KMS-11 (cell line): ENCODE measurements at regions not wholly inside any gene's neighbourhood (a gene's known extent, or its start where the extent isn't known, plus 50 kb on each side); places are given as distances from the start of the nearest gene placed in this dataset.

ENCODE experiments used
- H2AFZ ChIP-seq: fragments of 200-600 bp; sonication (generic); 2 replicates; pipeline ENCODE4 v1.6.1; 2016; ENCODE audit warnings: antibody characterized with exemption, mixed run types, low read depth
- H3K27ac ChIP-seq: fragments of 200-600 bp; sonication (generic); 2 replicates; pipeline ENCODE4 v1.6.1; 2016; ENCODE audit warnings: mild to moderate bottlenecking, mixed run types
- H3K27me3 ChIP-seq: fragments of 200-600 bp; sonication (generic); 2 replicates; pipeline ENCODE4 v1.6.1; 2017; ENCODE audit warnings: mild to moderate bottlenecking, low read depth, mixed run types, moderate library complexity; ENCODE audit not compliant: insufficient read depth
- H3K36me3 ChIP-seq: fragments of 200-600 bp; sonication (generic); 2 replicates; pipeline ENCODE4 v1.6.1; 2017; ENCODE audit warnings: mild to moderate bottlenecking, mixed run types; ENCODE audit not compliant: insufficient read depth
- H3K4me1 ChIP-seq: fragments of 200-600 bp; sonication (generic); 2 replicates; pipeline ENCODE4 v1.6.1; 2016; ENCODE audit warnings: mild to moderate bottlenecking, low read depth, mixed run types; ENCODE audit not compliant: poor library complexity, severe bottlenecking
- H3K4me2 ChIP-seq: fragments of 200-600 bp; sonication (generic); 2 replicates; pipeline ENCODE4 v1.7.0; 2016; ENCODE audit warnings: mild to moderate bottlenecking, mixed run types
- H3K4me3 ChIP-seq: fragments of 200-600 bp; sonication (generic); IDR thresholded peaks from 2 replicates; pipeline ENCODE4 v1.6.1; 2017; ENCODE audit warnings: low read depth, low read length, mixed read lengths; ENCODE audit not compliant: insufficient read depth
- H3K79me2 ChIP-seq: fragments of 200-600 bp; sonication (generic); 2 replicates; pipeline ENCODE4 v1.6.1; 2016; ENCODE audit warnings: low read depth, mixed run types; ENCODE audit not compliant: insufficient read depth
- H3K9ac ChIP-seq: fragments of 200-600 bp; sonication (generic); 2 replicates; pipeline ENCODE4 v1.6.1; 2016; ENCODE audit warnings: mild to moderate bottlenecking, mixed run types
- H4K20me1 ChIP-seq: fragments of 200-600 bp; sonication (generic); 2 replicates; pipeline ENCODE4 v1.6.1; 2016; ENCODE audit warnings: mild to moderate bottlenecking, mixed run types; ENCODE audit not compliant: insufficient read depth
- CTCF ChIP-seq: fragments of 200-600 bp; sonication (generic); conservative IDR thresholded peaks from 2 replicates; pipeline ENCODE4 v1.6.1; 2017; ENCODE audit warnings: low read depth, mild to moderate bottlenecking, antibody characterized with exemption, low read length, moderate library complexity, mixed read lengths

GRCh38 chr21:16337266-16337665 lies 607.5 kb downstream of the USP25 start:
- Histone ChIP-seq H3K4me2 (no peak overlapping the region), H3K27ac (no peak overlapping the region), H3K4me1 (peaks cover 8% of the 10 kb centered on the region), H3K4me3 (no peak overlapping the region), H3K27me3 (no peaks in the 10 kb centered on the region), H3K36me3 (no peaks in the 10 kb centered on the region), H4K20me1 (no peaks in the 10 kb centered on the region), H3K79me2 (no peaks in the 10 kb centered on the region), H3K9ac (no peak overlapping the region), H2AFZ (no peak overlapping the region)
- no peak for TF ChIP-seq CTCF

GRCh38 chr21:16342932-16343331 lies 613.1 kb downstream of the USP25 start:
- no peaks in the 10 kb centered on the region for H4K20me1 ChIP-seq
- no peaks in the 10 kb centered on the region for H3K79me2 ChIP-seq
- no peak overlapping the region for H3K27ac ChIP-seq
- no peaks in the 10 kb centered on the region for H3K36me3 ChIP-seq
- H2AFZ ChIP-seq: no peak overlapping the region
- peak overlapping the region; percentile 39 for H3K4me2 ChIP-seq
- no peaks in the 10 kb centered on the region for H3K27me3 ChIP-seq
- peaks cover 21% of the 10 kb centered on the region for H3K4me1 ChIP-seq
- H3K4me3 ChIP-seq: no peak overlapping the region
- H3K9ac ChIP-seq: no peak overlapping the region
- no peak for TF ChIP-seq CTCF

GRCh38 chr21:16343776-16344175 lies 614.0 kb downstream of the USP25 start:
- Histone ChIP-seq H3K4me3 (no peak overlapping the region), H3K4me1 (peaks cover 21% of the 10 kb centered on the region), H3K79me2 (no peaks in the 10 kb centered on the region)

DNA sequence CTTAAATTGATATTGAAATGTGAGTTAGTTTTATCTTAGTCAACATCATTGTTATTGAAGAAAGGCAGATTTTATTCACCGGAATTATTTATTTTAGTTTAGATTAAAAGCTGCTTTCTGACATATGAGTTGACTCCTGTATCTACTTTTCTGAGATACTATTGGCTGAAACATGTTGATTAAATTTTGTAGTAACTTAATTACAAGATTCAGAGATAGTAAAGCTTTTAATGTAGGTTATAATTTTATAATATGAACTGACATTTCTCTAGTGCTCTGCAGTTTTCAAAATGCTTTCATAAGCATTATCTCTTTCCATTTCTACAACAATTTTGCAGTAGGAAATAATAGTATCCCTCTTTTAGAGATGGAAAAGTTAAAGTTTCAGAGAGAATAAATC lies 616.0 kb downstream of the USP25 start:
- Histone ChIP-seq H3K27ac (no peak overlapping the region), H3K36me3 (no peaks in the 10 kb centered on the region), H3K4me1 (peaks cover 19% of the 10 kb centered on the region), H4K20me1 (no peaks in the 10 kb centered on the region), H3K27me3 (no peaks in the 10 kb centered on the region), H3K79me2 (no peaks in the 10 kb centered on the region), H2AFZ (no peak overlapping the region), H3K4me2 (no peak overlapping the region), H3K9ac (no peak overlapping the region), H3K4me3 (no peak overlapping the region)
- TF ChIP-seq CTCF: no peak

More at GRCh38 chr21:16343776-16344175, 614.0 kb downstream of the USP25 start:
- no peak overlapping the region for H3K9ac ChIP-seq
- H3K27ac ChIP-seq: no peak overlapping the region
- no peak overlapping the region for H3K4me2 ChIP-seq
- H3K27me3 ChIP-seq: no peaks in the 10 kb centered on the region
- H2AFZ ChIP-seq: no peak overlapping the region
- no peak for TF ChIP-seq CTCF
- H3K36me3 ChIP-seq: no peaks in the 10 kb centered on the region
- H4K20me1 ChIP-seq: no peaks in the 10 kb centered on the region

DNA sequence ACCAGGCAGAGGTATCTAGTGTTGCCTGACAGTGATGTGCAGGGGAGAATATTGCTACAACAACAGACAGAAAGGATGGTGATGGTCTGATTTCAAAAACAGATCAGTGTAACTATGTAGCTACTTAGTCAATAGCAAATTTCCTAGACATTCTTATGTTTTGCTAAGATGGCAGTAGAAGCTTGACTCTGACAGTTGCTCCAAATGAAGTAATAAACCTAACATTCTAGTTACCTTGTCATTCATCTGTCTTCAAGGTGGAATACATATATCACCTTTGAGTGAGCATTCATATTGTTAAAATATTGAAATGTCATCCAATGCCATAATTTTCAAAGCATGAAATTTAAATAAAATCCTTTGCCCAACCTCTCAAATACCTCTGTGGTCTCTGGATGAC lies 617.4 kb downstream of the USP25 start:
- Histone ChIP-seq H3K9ac (no peak overlapping the region), H3K79me2 (no peaks in the 10 kb centered on the region), H3K27me3 (no peaks in the 10 kb centered on the region), H3K4me1 (peaks cover 13% of the 10 kb centered on the region), H2AFZ (no peak overlapping the region), H4K20me1 (no peaks in the 10 kb centered on the region), H3K4me3 (no peak overlapping the region), H3K4me2 (no peak overlapping the region), H3K36me3 (no peaks in the 10 kb centered on the region), H3K27ac (no peak overlapping the region)
- no peak for TF ChIP-seq CTCF
